ENCODE measurements at regions not wholly inside any gene's neighbourhood (a gene's known extent, or its start where the extent isn't known, plus 50 kb on each side); places are given as distances from the start of the nearest gene placed in this dataset.

- DNase-seq (ENCODE audit: low read depth in 2 of 2), result no peak
Measured at GRCh38 chr5:56622141-56622540, 193.2 kb upstream of the MAP3K1 start.

GRCh38 chr5:56620903-56621677 lies 194.3 kb upstream of the MAP3K1 start:
- no peak for DNase-seq (ENCODE audit: low read depth in 2 of 2)

GRCh38 chr5:56617998-56618397 lies 197.4 kb upstream of the MAP3K1 start:
- no peak for DNase-seq (ENCODE audit: low read depth in 2 of 2)

DNA sequence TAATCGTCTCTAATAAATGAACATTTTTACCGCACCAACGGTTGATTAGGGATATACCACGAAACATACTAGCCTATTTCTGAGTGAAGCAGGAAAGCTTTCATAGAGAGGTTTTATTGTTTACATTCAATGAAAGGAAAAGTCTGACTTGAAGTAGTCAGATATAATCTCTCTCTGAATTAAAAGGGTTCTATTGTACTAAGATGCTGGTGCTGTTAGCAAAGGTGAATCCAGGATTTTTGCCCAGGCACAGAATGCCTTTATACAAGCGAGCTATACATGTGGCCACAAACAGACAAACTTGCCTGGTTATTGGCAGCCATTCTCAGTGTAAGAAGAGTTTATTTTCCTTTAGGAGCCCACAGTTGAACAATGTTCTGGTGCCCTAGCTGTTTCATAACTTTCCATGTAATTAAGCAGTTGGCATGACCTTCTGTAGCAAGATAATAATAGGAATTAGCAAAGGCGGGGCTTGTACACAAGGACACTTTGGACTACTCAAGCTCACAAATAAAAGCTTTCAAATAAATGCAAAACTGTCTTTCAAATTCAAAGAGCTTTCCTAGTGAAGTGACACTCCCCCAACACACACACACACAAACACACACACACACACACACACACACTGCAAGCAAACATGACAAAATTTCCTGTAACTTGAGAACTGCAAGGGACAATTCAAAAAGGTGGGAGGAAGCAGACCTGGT lies 198.7 kb upstream of the MAP3K1 start:
- no peak for DNase-seq (ENCODE audit: low read depth in 2 of 2)

GRCh38 chr5:56615361-56616153 lies 199.8 kb upstream of the MAP3K1 start:
- no peak for DNase-seq (ENCODE audit: low read depth in 2 of 2)

- no peak for DNase-seq (ENCODE audit: low read depth in 2 of 2)
Measured at GRCh38 chr5:56612759-56613158, 202.6 kb upstream of the MAP3K1 start.

DNA sequence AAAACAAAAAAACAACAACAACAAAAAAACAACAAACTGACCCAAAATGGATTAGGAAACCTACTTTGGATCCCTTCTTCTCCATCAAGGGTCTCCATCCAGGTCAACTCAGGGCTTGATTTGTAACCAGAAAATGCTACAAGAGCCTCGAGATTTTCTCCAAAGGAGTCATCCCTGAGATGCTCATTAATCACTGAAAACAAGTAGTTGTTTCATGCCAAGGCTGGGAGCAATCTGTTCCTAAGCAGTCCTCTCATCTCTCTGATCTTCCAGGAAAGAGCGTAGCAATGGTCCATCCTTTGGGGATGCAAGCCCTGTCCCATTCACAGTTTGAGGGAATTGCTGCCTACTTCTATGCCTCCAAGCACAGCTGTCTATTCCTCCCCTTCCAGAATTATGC lies 203.0 kb upstream of the MAP3K1 start:
- no peak for DNase-seq (ENCODE audit: low read depth in 2 of 2)

DNA sequence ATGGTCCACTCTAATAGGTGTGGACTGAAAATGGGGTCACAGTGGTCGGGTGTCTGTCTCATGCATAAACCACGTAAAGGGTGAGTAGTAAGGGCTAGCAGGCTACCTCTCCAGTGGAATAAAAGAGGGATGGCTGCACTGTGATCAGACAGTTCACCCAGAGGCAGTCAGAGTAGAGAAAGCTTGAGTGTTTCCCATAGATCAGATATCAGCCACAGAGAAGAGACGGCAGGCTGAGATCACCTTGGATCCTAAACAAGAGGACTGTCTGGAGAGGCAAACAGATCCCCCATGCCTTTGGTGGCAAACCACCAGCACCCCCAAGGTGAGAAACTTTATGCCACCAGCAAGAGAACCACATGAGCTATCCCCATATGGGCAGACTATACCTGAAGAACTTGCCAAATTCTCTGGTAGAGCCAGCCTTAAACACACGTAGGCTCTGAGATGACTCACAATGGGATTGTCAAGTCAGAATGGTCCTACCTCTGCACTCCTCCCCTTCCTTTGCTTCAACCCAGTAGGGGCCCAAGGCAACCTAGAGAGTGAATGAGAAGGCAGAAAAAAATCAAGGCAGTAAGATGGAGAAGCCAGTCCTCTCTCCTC lies 205.2 kb upstream of the MAP3K1 start:
- DNase-seq (ENCODE audit: low read depth in 2 of 2), result no peak

DNA sequence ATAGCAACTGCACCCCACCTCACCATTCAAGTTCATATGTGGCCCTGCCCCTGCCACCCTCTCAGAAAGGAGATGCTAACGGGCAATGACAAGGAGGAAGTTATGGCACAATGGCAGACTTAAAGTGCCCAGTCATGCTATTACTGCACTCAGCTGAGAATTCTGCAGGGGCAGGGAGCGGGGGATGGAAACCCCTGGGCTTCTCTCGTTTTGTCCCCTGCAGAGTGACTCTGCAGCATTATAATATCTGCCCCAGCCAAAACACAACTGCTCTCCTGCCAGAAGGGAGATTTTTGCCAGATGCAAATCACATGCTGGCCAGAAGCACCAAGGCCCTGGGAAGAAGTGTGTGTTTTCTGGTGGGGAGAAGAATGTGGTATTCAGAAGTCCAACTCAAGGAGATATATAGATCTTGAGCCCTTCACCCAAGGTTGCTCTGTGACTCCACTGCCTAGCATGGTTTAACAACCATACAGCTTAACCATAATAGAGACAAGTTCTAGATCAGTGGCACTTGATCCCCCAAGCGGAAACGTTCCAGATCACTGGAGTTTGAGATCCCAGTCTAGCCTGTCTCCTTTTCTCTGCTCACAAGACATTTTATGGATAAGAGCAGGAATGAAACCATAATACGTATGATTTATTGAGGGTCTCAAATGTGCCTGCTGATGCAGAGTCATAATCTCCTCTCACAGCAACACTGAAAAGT lies 207.0 kb upstream of the MAP3K1 start:
- DNase-seq (ENCODE audit: low read depth in 2 of 2), result no peak

DNA sequence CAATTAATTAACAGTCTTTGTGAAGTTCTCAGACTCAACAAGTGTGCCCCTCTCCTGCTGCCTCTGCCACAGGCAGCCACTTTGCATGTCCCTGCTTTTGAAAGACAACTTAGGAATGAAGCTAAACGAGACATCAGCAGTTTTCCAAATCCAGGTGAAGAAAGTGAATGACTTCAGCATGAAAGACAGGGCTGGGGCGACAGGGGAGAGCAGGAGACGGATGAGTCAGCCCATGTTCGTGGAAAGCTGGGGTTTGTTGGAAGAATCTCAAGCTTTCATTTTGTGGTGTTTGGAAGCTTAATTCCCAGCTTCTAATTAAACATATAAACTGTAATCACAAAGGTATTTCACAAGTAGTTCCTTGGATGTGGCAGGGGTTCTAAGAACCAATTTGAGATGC lies 207.8 kb upstream of the MAP3K1 start:
- no peak for DNase-seq (ENCODE audit: low read depth in 2 of 2)

GRCh38 chr5:56607074-56607473 lies 208.3 kb upstream of the MAP3K1 start:
- DNase-seq (ENCODE audit: low read depth in 2 of 2), result no peak

- no peak for DNase-seq (ENCODE audit: low read depth in 2 of 2)
Measured at GRCh38 chr5:56606192-56606591, 209.2 kb upstream of the MAP3K1 start.

GRCh38 chr5:56605231-56605630 lies 210.1 kb upstream of the MAP3K1 start:
- DNase-seq (ENCODE audit: low read depth in 2 of 2), result no peak

DNA sequence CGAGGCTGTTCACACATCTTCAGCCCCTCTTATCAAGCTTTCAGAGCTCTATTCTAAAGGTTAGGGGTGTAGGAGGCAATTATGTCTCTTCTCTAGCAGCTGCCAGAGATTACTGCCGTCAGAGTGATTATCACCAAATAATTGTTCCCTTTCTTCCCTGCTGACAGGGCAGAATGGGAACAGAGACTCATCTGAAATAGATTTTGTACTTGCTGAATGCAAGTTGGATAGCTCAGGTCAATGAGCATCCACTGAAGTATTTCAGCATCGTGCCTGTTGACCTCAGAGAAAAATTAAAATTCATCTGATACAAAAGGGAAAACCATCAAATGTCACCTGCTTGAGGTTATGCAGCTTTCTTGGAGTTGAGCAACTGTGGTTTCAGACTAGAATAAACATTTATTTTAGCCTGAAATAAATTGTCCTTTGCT lies 213.7 kb upstream of the MAP3K1 start:
- no peak for DNase-seq (ENCODE audit: low read depth in 2 of 2)

- no peak for DNase-seq (ENCODE audit: low read depth in 2 of 2)
Measured at GRCh38 chr5:56598941-56599340, 216.4 kb upstream of the MAP3K1 start.

GRCh38 chr5:56596155-56596554 lies 219.2 kb upstream of the MAP3K1 start:
- DNase-seq (ENCODE audit: low read depth in 2 of 2), result no peak

- no peak for DNase-seq (ENCODE audit: low read depth in 2 of 2)
Measured at GRCh38 chr5:56595566-56595965, 219.8 kb upstream of the MAP3K1 start.

GRCh38 chr5:56594792-56595191 lies 220.6 kb upstream of the MAP3K1 start:
- DNase-seq (ENCODE audit: low read depth in 2 of 2), result no peak

- no peak for DNase-seq (ENCODE audit: low read depth in 2 of 2)
Measured at GRCh38 chr5:56591081-56591480, 224.3 kb upstream of the MAP3K1 start.

GRCh38 chr5:56589481-56589860 lies 225.9 kb upstream of the MAP3K1 start:
- DNase-seq (ENCODE audit: low read depth in 2 of 2), result no peak

DNA sequence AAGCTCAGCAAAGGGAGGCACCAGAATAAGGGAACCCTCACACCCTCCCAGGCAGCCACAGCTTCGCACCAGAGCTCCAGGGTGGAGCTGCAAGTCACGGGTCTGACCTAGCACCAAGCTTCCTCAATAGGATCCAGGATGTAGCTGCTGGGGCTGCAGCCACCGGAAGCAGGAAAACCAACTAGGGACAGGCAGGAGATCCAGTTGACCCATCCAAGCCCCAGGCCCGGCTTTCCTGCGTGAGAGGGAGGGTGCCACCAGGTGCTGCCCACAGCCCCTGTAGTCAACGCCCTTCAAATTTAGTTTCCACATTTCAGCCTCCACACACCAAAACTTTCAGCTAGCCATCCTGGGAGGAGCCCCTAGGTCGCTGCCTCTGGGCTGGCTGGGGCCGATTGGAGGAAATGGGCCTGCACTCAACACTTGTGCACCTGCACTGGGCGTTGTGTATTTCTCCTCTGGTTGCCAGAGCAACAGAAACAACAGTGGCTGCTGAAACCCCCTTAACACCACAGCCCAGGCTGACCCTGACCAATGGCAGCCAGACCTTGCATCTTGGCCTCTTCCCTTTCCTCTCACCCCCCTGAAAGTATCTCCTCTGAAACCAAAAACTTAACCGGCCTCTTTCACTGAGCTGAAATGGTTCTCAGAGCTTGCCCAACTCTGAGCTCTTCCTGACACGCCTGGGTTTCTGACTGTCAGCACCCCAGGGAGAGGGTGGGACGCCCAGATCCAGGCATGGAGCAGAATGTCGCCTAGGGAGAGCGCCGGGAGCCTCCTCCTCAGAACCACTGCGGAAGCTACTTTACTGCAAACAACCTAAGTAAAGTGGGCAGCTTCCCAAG lies 226.5 kb upstream of the MAP3K1 start:
- no peak for DNase-seq (ENCODE audit: low read depth in 2 of 2)
